AML-193 (cell line): ENCODE measurements at regions not wholly inside any gene's neighbourhood (a gene's known extent, or its start where the extent isn't known, plus 50 kb on each side); places are given as distances from the start of the nearest gene placed in this dataset.

ENCODE experiments used
- DNase-seq, 2 experiments: peaks; one replicate each; lab custom pipeline; 2025; lab: John Stamatoyannopoulos, UW

GRCh38 chr11:119473901-119474681, 51.1 kb upstream of the THY1 start:
- DNase-seq, result no peak

- no peak for DNase-seq
Observed at GRCh38 chr11:119473226-119473625, 50.3 kb upstream of the THY1 start.

GRCh38 chr11:119472856-119473222, 49.9 kb upstream of the THY1 start:
- DNase-seq, result no peak
